H9 (cell line): ENCODE measurements at regions not wholly inside any gene's neighbourhood (a gene's known extent, or its start where the extent isn't known, plus 50 kb on each side); places are given as distances from the start of the nearest gene placed in this dataset.

Experiments
- DNase-seq: peaks from one replicate; pipeline ENCODE4 v3.0.0-alpha.2; 2017
- H2AFZ ChIP-seq: one replicate; pipeline ENCODE4 v1.6.1; 2013; ENCODE audit warnings: mild to moderate bottlenecking, low read length, control low read depth, moderate library complexity
- H2AK5ac ChIP-seq: 2 replicates; pipeline ENCODE4 v1.6.1; 2013; ENCODE audit warnings: low read length, control low read depth, mixed read lengths; ENCODE audit not compliant: insufficient read length
- H2BK120ac ChIP-seq: one replicate; pipeline ENCODE4 v1.6.1; 2013; ENCODE audit warnings: low read depth, mild to moderate bottlenecking, low read length, control low read depth, inconsistent platforms; ENCODE audit not compliant: poor library complexity, severe bottlenecking
- H2BK12ac ChIP-seq: 2 replicates; pipeline ENCODE4 v1.6.1; 2013; ENCODE audit warnings: low read length, control low read depth, mixed read lengths, low read depth; ENCODE audit not compliant: insufficient read length
- H2BK15ac ChIP-seq: 2 replicates; pipeline ENCODE4 v1.6.1; 2013; ENCODE audit warnings: low read depth, low read length, control low read depth
- H2BK20ac ChIP-seq: one replicate; pipeline ENCODE4 v1.6.1; 2013; ENCODE audit warnings: low read depth, mild to moderate bottlenecking, low read length, control low read depth, inconsistent platforms; ENCODE audit not compliant: poor library complexity, severe bottlenecking
- H2BK5ac ChIP-seq: 2 replicates; pipeline ENCODE4 v1.6.1; 2013; ENCODE audit warnings: low read length, control low read depth, mixed read lengths; ENCODE audit not compliant: insufficient read length
- H3K14ac ChIP-seq: 2 replicates; pipeline ENCODE4 v1.6.1; 2013; ENCODE audit warnings: low read length, control low read depth; ENCODE audit not compliant: insufficient read depth
- H3K18ac ChIP-seq: 2 replicates; pipeline ENCODE4 v1.6.1; 2013; ENCODE audit warnings: low read depth, mild to moderate bottlenecking, mixed read lengths, low read length, control low read depth; ENCODE audit not compliant: insufficient read length
- H3K23ac ChIP-seq: 2 replicates; pipeline ENCODE4 v1.6.1; 2013; ENCODE audit warnings: low read length, control low read depth, mixed read lengths, low read depth; ENCODE audit not compliant: insufficient read length
- H3K23me2 ChIP-seq: 2 replicates; pipeline ENCODE4 v1.6.1; 2013; ENCODE audit warnings: low read depth, mild to moderate bottlenecking, mixed read lengths, low read length, control low read depth; ENCODE audit not compliant: insufficient read length, poor library complexity, severe bottlenecking
- H3K27ac ChIP-seq: 2 replicates; pipeline ENCODE4 v1.5.1; 2013; ENCODE audit warnings: low read length, control low read depth, mixed read lengths, low read depth; ENCODE audit not compliant: insufficient read length
- H3K27me3 ChIP-seq: 2 replicates; pipeline ENCODE4 v1.6.1; 2013; ENCODE audit warnings: low read length, control low read depth, inconsistent platforms; ENCODE audit not compliant: insufficient read depth
- H3K4ac ChIP-seq: 2 replicates; pipeline ENCODE4 v1.6.1; 2013; ENCODE audit warnings: low read depth, mild to moderate bottlenecking, control low read depth, inconsistent platforms, low read length, moderate library complexity
- H3K4me1 ChIP-seq: 2 replicates; pipeline ENCODE4 v1.6.1; 2013; ENCODE audit warnings: low read length, control low read depth, inconsistent platforms; ENCODE audit not compliant: insufficient read depth
- H3K4me2 ChIP-seq: 2 replicates; pipeline ENCODE4 v1.6.1; 2013; ENCODE audit warnings: low read length, control low read depth, mixed read lengths; ENCODE audit not compliant: insufficient read length, insufficient read depth
- H3K56ac ChIP-seq: 2 replicates; pipeline ENCODE4 v1.6.1; 2013; ENCODE audit warnings: low read depth, mild to moderate bottlenecking, mixed read lengths, low read length, control low read depth; ENCODE audit not compliant: insufficient read length
- H3K79me1 ChIP-seq: 2 replicates; pipeline ENCODE4 v1.6.1; 2013; ENCODE audit warnings: low read depth, mild to moderate bottlenecking, moderate library complexity, low read length, control low read depth, inconsistent platforms; ENCODE audit not compliant: insufficient read depth, poor library complexity, severe bottlenecking
- H3K79me2 ChIP-seq: 2 replicates; pipeline ENCODE4 v1.6.1; 2013; ENCODE audit warnings: low read length, control low read depth, inconsistent platforms; ENCODE audit not compliant: insufficient read depth
- H3K9ac ChIP-seq: 2 replicates; pipeline ENCODE4 v1.6.1; 2013; ENCODE audit warnings: low read length, control low read depth, mixed read lengths; ENCODE audit not compliant: insufficient read length; ENCODE audit errors: extremely low read depth
- H3K9me3 ChIP-seq: one replicate; pipeline ENCODE4 v1.6.1; 2013; ENCODE audit warnings: low read depth, low read length, inconsistent platforms; ENCODE audit not compliant: control insufficient read depth
- H3T11ph ChIP-seq: one replicate; pipeline ENCODE4 v1.6.1; 2013; ENCODE audit warnings: mild to moderate bottlenecking, low read length, control low read depth, inconsistent platforms
- H4K20me1 ChIP-seq: one replicate; pipeline ENCODE4 v1.6.1; 2013; ENCODE audit not compliant: control insufficient read depth, insufficient read length, insufficient read depth
- H4K5ac ChIP-seq: 2 replicates; pipeline ENCODE4 v1.6.1; 2013; ENCODE audit warnings: low read depth, mild to moderate bottlenecking, mixed read lengths, low read length, control low read depth; ENCODE audit not compliant: insufficient read length
- H4K8ac ChIP-seq: replicated peaks from 2 replicates; pipeline ENCODE4 v1.6.1; 2013; ENCODE audit warnings: low read length, control low read depth, mixed read lengths, low read depth; ENCODE audit not compliant: insufficient read length
- H4K91ac ChIP-seq: 2 replicates; pipeline ENCODE4 v1.6.1; 2013; ENCODE audit warnings: low read depth, mild to moderate bottlenecking, moderate library complexity, mixed read lengths, low read length, control low read depth; ENCODE audit not compliant: insufficient read length
- H3K27ac Mint-ChIP-seq, 3 experiments: 2 replicates in 2 of 3; 3 replicates in 1 of 3; pipeline ENCODE4 v1.8.0; 2020 to 2021; ENCODE audit warnings: mixed read lengths in 3 of 3, mild to moderate bottlenecking in 1 of 3, moderate library complexity in 1 of 3
- H3K27me3 Mint-ChIP-seq: 2 replicates; pipeline ENCODE4 v1.8.0; 2021; ENCODE audit warnings: low read depth, mild to moderate bottlenecking, moderate library complexity, mixed read lengths
- H3K36me3 Mint-ChIP-seq, 3 experiments: 2 replicates in 2 of 3; 3 replicates in 1 of 3; pipeline ENCODE4 v1.8.0; 2020 to 2021; ENCODE audit warnings: low read depth in 3 of 3, mixed read lengths in 3 of 3; ENCODE audit not compliant: insufficient read depth in 1 of 3
- H3K4me1 Mint-ChIP-seq, 2 experiments: 2 replicates each; pipeline ENCODE4 v1.8.0; 2020; ENCODE audit warnings: mixed read lengths in 2 of 2
- H3K4me3 Mint-ChIP-seq, 2 experiments: 2 replicates in 1 of 2; 3 replicates in 1 of 2; pipeline ENCODE4 v1.8.0; 2020 to 2021; ENCODE audit warnings: mild to moderate bottlenecking in 2 of 2, mixed read lengths in 2 of 2, moderate library complexity in 1 of 2
- H3K9me3 Mint-ChIP-seq, 2 experiments: 2 replicates in 1 of 2; 3 replicates in 1 of 2; pipeline ENCODE4 v1.8.0; 2020; ENCODE audit warnings: mild to moderate bottlenecking in 2 of 2, mixed read lengths in 2 of 2, moderate library complexity in 1 of 2
- whole genome bisulfite sequencing: extraction: QIAGEN DNeasy Blood & Tissue Kit; methylation state at CpG from one replicate; pipeline ENCODE4 v1.1.7; 2013; ENCODE audit warnings: missing lambda C conversion rate, low lambda C conversion rate, mixed read lengths; ENCODE audit not compliant: insufficient read length; ENCODE audit errors: extremely low coverage; 5-methylcytosine and 5-hydroxymethylcytosine counted together
- TF ChIP-seq, protein P1 (sequence below): fragments of 200-600 bp; sonication (generic); conservative IDR thresholded peaks from 3 replicates; pipeline ENCODE4 v1.8.0; 2021; ENCODE audit warnings: antibody characterized with exemption, mild to moderate bottlenecking

DNA sequence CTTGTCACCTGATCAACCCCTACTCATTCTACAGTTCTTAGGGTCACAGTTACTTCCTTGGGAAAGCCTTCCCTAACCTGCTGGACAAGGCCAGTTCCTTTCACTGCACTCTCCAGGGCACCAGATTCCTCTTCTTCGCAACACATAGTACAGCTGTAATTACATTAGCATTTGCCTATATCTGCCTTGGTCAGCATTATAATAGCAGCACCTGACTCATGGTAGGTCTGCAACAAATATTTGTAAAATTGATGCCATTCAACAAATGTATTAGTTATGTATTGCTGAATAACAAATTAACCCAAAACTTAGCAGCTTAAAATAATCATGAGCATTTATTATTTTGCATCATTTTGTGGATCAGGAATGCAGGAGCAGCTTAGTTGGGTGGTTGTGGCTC is 193.0 kb downstream of the IRX5 start:
- Mint-ChIP-seq H3K27ac (no peak overlapping the region), H3K4me1 (peaks cover 4 to 5% of the 10 kb centered on the region in 2 experiments; a peak in 2 of 4 replicates), H3K27me3 (peaks cover 17% of the 10 kb centered on the region), H3K36me3 (no peaks in the 10 kb centered on the region), H3K4me3 (no peak overlapping the region), H3K9me3 (no peaks in the 10 kb centered on the region; a peak in 2 of 5 replicates)
- H2BK12ac ChIP-seq: no peak overlapping the region
- H2AK5ac ChIP-seq: no peak overlapping the region
- no peaks in the 10 kb centered on the region for H4K20me1 ChIP-seq
- no peak for DNase-seq
- no peaks in the 10 kb centered on the region for H3K9me3 ChIP-seq
- no peaks in the 10 kb centered on the region for H3K4me1 ChIP-seq
- no peaks in the 10 kb centered on the region for H3K23me2 ChIP-seq
- no peak overlapping the region; the same call in 1 of the 2 replicates for H3K14ac ChIP-seq
- no CpG with 5 or more reads among the region's 1 CpG for WGBS
- H4K91ac ChIP-seq: no peak overlapping the region
- H2AFZ ChIP-seq: no peak overlapping the region
- no peaks in the 10 kb centered on the region for H3K79me1 ChIP-seq
- no peak overlapping the region for H3K4me2 ChIP-seq
- H3K4ac ChIP-seq: no peak overlapping the region
- H4K5ac ChIP-seq: no peak overlapping the region
- H3T11ph ChIP-seq: no peak overlapping the region
- H3K23ac ChIP-seq: no peak overlapping the region
- no peaks in the 10 kb centered on the region; the same call in 1 of the 2 replicates for H3K79me2 ChIP-seq
- no peak overlapping the region for H2BK5ac ChIP-seq
- TF ChIP-seq, protein P1, sequence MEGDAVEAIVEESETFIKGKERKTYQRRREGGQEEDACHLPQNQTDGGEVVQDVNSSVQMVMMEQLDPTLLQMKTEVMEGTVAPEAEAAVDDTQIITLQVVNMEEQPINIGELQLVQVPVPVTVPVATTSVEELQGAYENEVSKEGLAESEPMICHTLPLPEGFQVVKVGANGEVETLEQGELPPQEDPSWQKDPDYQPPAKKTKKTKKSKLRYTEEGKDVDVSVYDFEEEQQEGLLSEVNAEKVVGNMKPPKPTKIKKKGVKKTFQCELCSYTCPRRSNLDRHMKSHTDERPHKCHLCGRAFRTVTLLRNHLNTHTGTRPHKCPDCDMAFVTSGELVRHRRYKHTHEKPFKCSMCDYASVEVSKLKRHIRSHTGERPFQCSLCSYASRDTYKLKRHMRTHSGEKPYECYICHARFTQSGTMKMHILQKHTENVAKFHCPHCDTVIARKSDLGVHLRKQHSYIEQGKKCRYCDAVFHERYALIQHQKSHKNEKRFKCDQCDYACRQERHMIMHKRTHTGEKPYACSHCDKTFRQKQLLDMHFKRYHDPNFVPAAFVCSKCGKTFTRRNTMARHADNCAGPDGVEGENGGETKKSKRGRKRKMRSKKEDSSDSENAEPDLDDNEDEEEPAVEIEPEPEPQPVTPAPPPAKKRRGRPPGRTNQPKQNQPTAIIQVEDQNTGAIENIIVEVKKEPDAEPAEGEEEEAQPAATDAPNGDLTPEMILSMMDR: no peak
- no peak overlapping the region for H3K56ac ChIP-seq
- no peak overlapping the region for H3K9ac ChIP-seq
- H2BK120ac ChIP-seq: no peak overlapping the region
- H3K27ac ChIP-seq: no peak overlapping the region
- no peak overlapping the region for H2BK20ac ChIP-seq
- 0 out of 2 replicates have a peak, but pooled peaks cover 3% of the 10 kb centered on the region for H3K27me3 ChIP-seq
- H3K18ac ChIP-seq: no peak overlapping the region
- H2BK15ac ChIP-seq: no peak overlapping the region
- H4K8ac ChIP-seq: no peak overlapping the region
